SK-N-MC (cell line): ENCODE measurements at regions not wholly inside any gene's neighbourhood (a gene's known extent, or its start where the extent isn't known, plus 50 kb on each side); places are given as distances from the start of the nearest gene placed in this dataset.
A peak's percentile ranks its signal among the peaks of the same experiment; 100 is the strongest.

Experiments used
- DNase-seq: peaks from one replicate; pipeline ENCODE4 v3.0.0-alpha.2; 2011; ENCODE audit warnings: low read depth, low spot score
- H3K27ac ChIP-seq: fragments of 200-600 bp; sonication (generic); 2 replicates; pipeline ENCODE4 v1.5.1; 2016; ENCODE audit warnings: mixed run types
- H3K36me3 ChIP-seq: fragments of 200-600 bp; sonication (generic); 2 replicates; pipeline ENCODE4 v1.6.1; 2017; ENCODE audit warnings: antibody characterized with exemption, low read length, mixed read lengths; ENCODE audit not compliant: insufficient read depth
- H3K4me3 ChIP-seq: fragments of 200-600 bp; sonication (generic); 2 replicates; pipeline ENCODE4 v1.5.1; 2016
- H3K9ac ChIP-seq: fragments of 200-600 bp; sonication (generic); 2 replicates; pipeline ENCODE4 v1.8.0; 2017; ENCODE audit warnings: mixed run types, mixed read lengths; ENCODE audit not compliant: insufficient read length
- H3K9me3 ChIP-seq: fragments of 200-600 bp; sonication (generic); 2 replicates; pipeline ENCODE4 v1.6.1; 2017; ENCODE audit warnings: low read depth, mild to moderate bottlenecking, antibody characterized with exemption, low read length, moderate library complexity, mixed read lengths
- EZH2 ChIP-seq: fragments of 200-600 bp; sonication (generic); IDR thresholded peaks from one replicate; pipeline ENCODE4 v1.6.1; 2017; ENCODE audit warnings: antibody characterized with exemption
- FOXP2 ChIP-seq: optimal IDR thresholded peaks from 2 replicates; pipeline ENCODE3; 2011; ENCODE audit warnings: mild to moderate bottlenecking, moderate library complexity; ENCODE audit not compliant: insufficient read depth; ENCODE audit errors: extremely low read length, control extremely low read depth
- POLR2AphosphoS5 ChIP-seq: IDR thresholded peaks from 2 replicates; pipeline ENCODE4 v1.6.1; 2012; ENCODE audit warnings: mild to moderate bottlenecking, low read depth, low read length, borderline replicate concordance

- Histone ChIP-seq H3K36me3 (no peaks in the 10 kb centered on the region), H3K27ac (peak overlapping the region; percentile 91), H3K4me3 (peak overlapping the region; percentile 59), H3K9me3 (no peaks in the 10 kb centered on the region), H3K9ac (no peak overlapping the region)
- TF ChIP-seq POLR2AphosphoS5 (peak; percentile 23; the same call in 1 of the 2 replicates), FOXP2 (no peak)
- peak; percentile 81 for DNase-seq
Measured at GRCh38 chr5:27241564-27242257, 203.3 kb upstream of the CDH9 start.

DNA sequence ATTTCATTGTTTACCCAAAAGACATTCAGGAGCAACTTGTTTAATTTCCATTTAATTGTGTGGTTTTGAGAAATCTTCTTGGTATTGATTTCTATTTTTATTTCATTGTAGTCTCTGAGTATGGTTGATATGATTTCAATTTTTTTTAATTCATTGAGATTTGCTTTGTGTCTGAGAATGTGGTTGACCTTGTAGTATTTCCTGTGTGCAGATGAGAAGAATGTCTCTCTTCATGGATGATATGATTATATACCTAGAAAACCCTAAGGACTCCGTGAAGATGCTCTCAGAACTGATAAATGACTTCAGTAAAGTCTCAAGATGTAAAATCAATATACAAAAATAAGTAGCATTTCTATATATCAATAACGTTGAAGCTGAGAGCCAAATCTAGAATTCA is 202.4 kb upstream of the CDH9 start:
- H3K4me3 ChIP-seq, result no peak overlapping the region
- H3K27ac ChIP-seq, result no peak overlapping the region
- no peaks in the 10 kb centered on the region for H3K36me3 ChIP-seq
- H3K9me3 ChIP-seq, result no peaks in the 10 kb centered on the region
- TF ChIP-seq POLR2AphosphoS5 (no peak), FOXP2 (no peak), EZH2 (no peak)
- DNase-seq, result no peak
- no peak overlapping the region for H3K9ac ChIP-seq

DNA sequence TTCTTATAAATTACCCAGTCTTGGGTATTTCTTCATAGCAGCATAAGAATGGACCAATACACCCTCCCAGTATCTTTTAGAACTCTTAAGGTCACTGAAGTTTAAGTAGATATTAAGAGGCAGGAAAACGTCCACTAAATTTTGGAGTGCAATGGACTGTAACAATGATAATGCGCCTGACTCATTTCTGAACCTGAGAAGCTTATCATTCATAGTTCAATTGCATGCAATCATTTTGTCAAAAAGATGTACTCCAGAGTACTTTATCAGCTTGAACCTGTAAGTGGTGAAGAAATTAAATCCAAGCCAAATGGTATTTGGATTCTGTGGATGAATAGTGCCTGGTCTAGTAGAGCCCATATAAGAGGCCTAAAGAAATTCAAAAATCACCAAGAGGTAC is 196.5 kb upstream of the CDH9 start:
- H3K27ac ChIP-seq, result no peak overlapping the region
- no peak overlapping the region for H3K4me3 ChIP-seq
- H3K9me3 ChIP-seq, result no peaks in the 10 kb centered on the region
- TF ChIP-seq FOXP2, result no peak
- DNase-seq, result no peak
- no peaks in the 10 kb centered on the region for H3K36me3 ChIP-seq
- H3K9ac ChIP-seq, result no peak overlapping the region

DNA sequence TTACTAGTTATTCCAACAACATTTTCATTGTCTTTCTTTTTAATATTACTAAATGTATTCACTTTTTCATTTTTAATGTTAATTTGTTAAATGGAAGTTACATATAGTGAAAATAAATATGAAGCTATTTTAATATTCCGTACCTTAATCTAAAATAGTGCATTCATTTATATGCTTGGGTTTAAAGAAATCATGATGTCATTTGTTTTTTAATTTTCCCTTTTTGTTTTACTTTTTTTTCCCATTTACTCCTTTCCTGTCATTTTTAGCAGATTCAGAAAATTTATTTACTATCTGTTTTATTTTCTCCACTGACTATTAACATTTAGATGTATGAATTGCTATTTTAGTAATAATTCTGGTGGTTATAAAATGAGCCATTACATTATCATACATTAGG is 183.0 kb upstream of the CDH9 start:
- Histone ChIP-seq H3K27ac (no peak overlapping the region), H3K9me3 (no peaks in the 10 kb centered on the region), H3K36me3 (no peaks in the 10 kb centered on the region), H3K9ac (no peak overlapping the region), H3K4me3 (no peak overlapping the region)
- TF ChIP-seq EZH2, result no peak
- no peak for TF ChIP-seq POLR2AphosphoS5
- TF ChIP-seq FOXP2, result no peak
- DNase-seq, result no peak

- Histone ChIP-seq H3K4me3 (no peak overlapping the region), H3K27ac (no peak overlapping the region), H3K36me3 (no peaks in the 10 kb centered on the region), H3K9ac (no peak overlapping the region), H3K9me3 (no peaks in the 10 kb centered on the region)
- TF ChIP-seq EZH2, result no peak
- DNase-seq, result no peak
Measured at GRCh38 chr5:27220752-27221151, 182.4 kb upstream of the CDH9 start.

- no peaks in the 10 kb centered on the region for H3K9me3 ChIP-seq
- no peak for DNase-seq
- no peak overlapping the region for H3K4me3 ChIP-seq
- no peak overlapping the region for H3K27ac ChIP-seq
- no peak overlapping the region for H3K9ac ChIP-seq
- TF ChIP-seq FOXP2, result no peak
- TF ChIP-seq EZH2, result no peak
- TF ChIP-seq POLR2AphosphoS5, result no peak
- H3K36me3 ChIP-seq, result no peaks in the 10 kb centered on the region
Measured at GRCh38 chr5:27217977-27218376, 179.6 kb upstream of the CDH9 start.

DNA sequence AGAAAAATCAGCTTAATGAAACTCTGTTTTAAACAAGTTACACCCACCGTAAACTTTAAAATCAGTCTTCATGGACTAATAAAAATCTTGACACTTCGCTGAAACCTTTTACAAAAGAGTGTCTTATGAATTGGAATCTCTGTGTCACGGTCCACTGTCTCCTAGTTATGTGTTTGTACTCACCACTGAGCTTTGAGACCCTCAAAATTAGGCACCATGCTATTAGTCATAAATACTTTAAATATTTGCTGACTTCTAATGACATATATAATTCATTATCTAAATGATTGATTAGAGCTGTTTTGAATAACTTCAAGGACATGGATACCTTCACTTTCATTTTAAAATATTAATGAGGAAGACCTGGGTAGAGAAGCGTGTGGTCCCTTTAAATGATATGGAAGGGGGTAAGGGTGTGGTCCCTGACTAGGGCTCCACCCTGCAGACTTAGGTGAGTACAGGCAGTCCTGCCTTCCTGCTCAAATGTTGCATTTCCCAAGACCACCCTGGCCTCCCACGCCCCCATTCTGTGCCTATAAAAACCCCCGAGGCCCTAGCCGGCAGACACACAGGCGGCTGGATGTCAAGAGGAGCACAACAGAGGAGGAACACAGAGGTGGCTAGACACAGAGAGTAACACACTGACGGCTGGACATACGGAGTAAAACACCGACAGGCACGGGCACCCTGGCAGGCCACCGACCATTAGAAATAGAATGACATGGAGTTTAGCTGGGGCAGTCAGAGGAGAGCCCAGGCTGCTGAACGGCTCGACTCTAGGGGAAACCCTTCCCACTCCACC is 179.0 kb upstream of the CDH9 start:
- no peak for TF ChIP-seq FOXP2
- TF ChIP-seq EZH2, result no peak
- TF ChIP-seq POLR2AphosphoS5, result no peak
- Histone ChIP-seq H3K9me3 (no peaks in the 10 kb centered on the region), H3K4me3 (no peak overlapping the region), H3K36me3 (no peaks in the 10 kb centered on the region), H3K9ac (no peak overlapping the region), H3K27ac (no peak overlapping the region)
- no peak for DNase-seq

DNA sequence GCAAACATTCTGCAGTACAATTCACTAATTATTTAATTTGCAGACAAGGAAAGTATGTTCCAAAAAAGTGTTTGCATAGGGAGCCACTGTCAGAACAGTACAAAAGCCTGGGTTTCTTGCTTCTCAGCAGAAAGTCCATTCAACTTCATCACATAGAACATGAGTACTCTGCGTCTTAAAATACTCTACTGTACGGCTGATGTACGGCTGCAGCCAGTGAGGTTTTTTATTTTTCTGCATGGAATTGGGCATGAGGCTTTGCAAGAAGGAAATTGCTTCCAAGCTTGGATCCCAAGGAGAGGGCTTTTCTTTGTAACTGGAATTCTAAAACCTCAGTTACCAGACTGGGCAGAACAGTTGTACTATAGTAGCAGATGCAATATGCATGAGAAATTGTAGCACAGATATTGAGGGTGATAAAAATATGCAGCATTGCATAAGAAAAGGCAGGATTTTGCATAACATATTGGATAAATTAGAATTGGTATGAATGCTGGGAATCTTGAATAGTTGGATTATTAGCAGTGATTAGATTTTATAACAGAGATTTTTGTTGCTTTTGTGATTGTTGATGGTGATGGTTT is 178.1 kb upstream of the CDH9 start:
- Histone ChIP-seq H3K9ac (no peak overlapping the region), H3K4me3 (no peak overlapping the region), H3K9me3 (no peaks in the 10 kb centered on the region), H3K27ac (no peak overlapping the region), H3K36me3 (no peaks in the 10 kb centered on the region)
- DNase-seq, result no peak
- no peak for TF ChIP-seq FOXP2

DNA sequence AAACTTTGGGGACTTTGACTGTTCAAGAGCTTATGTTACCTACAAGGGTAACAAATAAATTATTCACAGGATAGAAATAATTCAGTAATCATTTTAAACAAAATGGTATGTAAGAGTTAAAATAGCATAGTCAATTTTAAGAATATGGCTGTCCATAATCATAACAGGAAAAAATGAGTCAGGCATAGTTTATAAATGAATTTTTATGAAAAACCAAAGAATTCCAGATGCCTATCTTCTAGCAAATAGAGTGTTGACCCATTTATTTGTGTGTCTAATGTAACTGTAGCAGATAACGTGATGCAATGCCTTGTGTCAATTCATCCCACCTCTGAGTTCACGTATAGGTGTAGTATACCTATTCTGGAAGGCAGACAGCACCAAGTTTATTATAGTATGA is 169.7 kb upstream of the CDH9 start:
- Histone ChIP-seq H3K4me3 (no peak overlapping the region), H3K36me3 (no peaks in the 10 kb centered on the region), H3K27ac (no peak overlapping the region), H3K9ac (no peak overlapping the region), H3K9me3 (no peaks in the 10 kb centered on the region)
- DNase-seq, result no peak
- no peak for TF ChIP-seq EZH2
- no peak for TF ChIP-seq FOXP2
- no peak for TF ChIP-seq POLR2AphosphoS5
